Heart left ventricle (tissue), 16 donors: ENCODE measurements at regions not wholly inside any gene's neighbourhood (a gene's known extent, or its start where the extent isn't known, plus 50 kb on each side); places are given as distances from the start of the nearest gene placed in this dataset.

Source experiments
- ATAC-seq, 4 donors: fragments of 200-7000 bp; cut with Tn5 transposase; one replicate each; pipeline ENCODE4 v1.9.1; 2020 to 2022; ENCODE audit warnings: moderate library complexity in 4 of 4, mild to moderate bottlenecking in 3 of 4, moderate number of reproducible peaks in 1 of 4
- DNase-seq, 5 donors: peaks; one replicate each; pipeline ENCODE4 v3.0.0-alpha.2; 2020
- H3K27ac ChIP-seq, 12 donors: fragments of 200-600 bp; sonication (generic) in 4 of 12; one replicate each; pipeline versions ENCODE4 v1.5.0 to v1.8.0; 2016 to 2022; ENCODE audit warnings: mild to moderate bottlenecking in 2 of 12
- H3K27me3 ChIP-seq, 9 donors: fragments of 200-600 bp; sonication (generic) in 2 of 9; one replicate each; pipeline versions ENCODE4 v1.5.1 to v1.8.0; 2016 to 2022; ENCODE audit warnings: mild to moderate bottlenecking in 3 of 9
- H3K36me3 ChIP-seq, 9 donors: fragments of 200-600 bp; sonication (generic) in 2 of 9; one replicate each; pipeline versions ENCODE4 v1.5.0 to v1.8.0; 2018 to 2022; ENCODE audit warnings: mild to moderate bottlenecking in 2 of 9
- H3K4me1 ChIP-seq, 12 donors: fragments of 200-600 bp; sonication (generic) in 4 of 12; one replicate each; pipeline versions ENCODE4 v1.5.0 to v1.8.0; 2016 to 2022; ENCODE audit warnings: mild to moderate bottlenecking in 3 of 12
- H3K4me3 ChIP-seq, 12 donors: fragments of 200-600 bp; sonication (generic) in 4 of 12; one replicate each; pipeline versions ENCODE4 v1.5.0 to v1.8.0; 2017 to 2022; ENCODE audit warnings: mild to moderate bottlenecking in 9 of 12, moderate library complexity in 4 of 12
- H3K9me3 ChIP-seq, 12 donors: fragments of 200-600 bp; sonication (generic) in 4 of 12; one replicate each; pipeline versions ENCODE4 v1.5.0 to v1.8.0; 2016 to 2022; ENCODE audit warnings: mild to moderate bottlenecking in 1 of 12
- CTCF ChIP-seq, 12 donors: fragments of 200-600 bp; sonication (generic) in 4 of 12; IDR thresholded peaks; one replicate each; pipeline versions ENCODE4 v1.5.0 to v1.8.0; 2018 to 2022; ENCODE audit warnings: antibody characterized with exemption in 12 of 12, mild to moderate bottlenecking in 5 of 12
- POLR2A ChIP-seq, 2 donors: fragments of 450-650 bp; IDR thresholded peaks; one replicate each; pipeline ENCODE4 v1.6.1; 2017; ENCODE audit warnings: antibody characterized with exemption in 2 of 2, mild to moderate bottlenecking in 2 of 2, moderate library complexity in 2 of 2
- WGBS, 4 donors: extraction: QIAGEN DNeasy Blood & Tissue Kit in 2 of 4; methylation state at CpG; one replicate each; pipeline versions ENCODE4 v1.1.5 to v1.1.7; 2013 to 2018; 5-methylcytosine and 5-hydroxymethylcytosine counted together
- intact Hi-C, 10 donors: fragments of 100-400 bp; cut with DNase I; formaldehyde crosslinking; loops; one replicate each; pipeline versions ENCODE4 v1.11.1 to v1.14.2; 2022
- donor health status: ischemic (EF 13 %, LVEDD 7.1; RV severe dilation, severe dysfunction).
- donor health status: healthy with polysubstance abuse.
- donor health status: DM: no; HTN: yes; CAD: no.
- donor health status: DM: no; HTN: no; CAD: no.
- donor health status: ischemic (EF 25% LVEDD 6.9; RV normal size, moderate dysfunction).
- donor health status: ischemic (EF 25% LVEDD 5.7; RV mildly dilated, moderate dysfunction).
- donor health status: healthy.
- donor health status: DM: yes; HTN: yes; CAD: no.
- donor health status: ischemic (EF 35%, LVEDD 5.7; RV mildly dilated, moderate dysfunction).
- donor health status: nonischemic (EF 11% LVEDD 7.7; RV severe dilation, severe dysfunction).
- donor health status: DM: yes; HTN: yes; CAD: no.
- donor health status: PGD.
- donor health status: ischemic (EF 29% LVEDD 5.4; RV normal size, mild dysfunction).
- donor health status: nonischemic (EF 23%, LVEDD 6.1; RV moderate dilation, normal function).

GRCh38 chr6:145380186-145380585 lies 355.1 kb downstream of the EPM2A start:
- DNase-seq (no peak), ATAC-seq (no peak)
- Histone ChIP-seq H3K4me3 (no peak overlapping the region), H3K27ac (no peak overlapping the region), H3K36me3 (no peaks in the 10 kb centered on the region), H3K9me3 (peaks cover 0 to 14% (median 5%) of the 10 kb centered on the region in 12 donors), H3K4me1 (no peaks in the 10 kb centered on the region), H3K27me3 (no peaks in the 10 kb centered on the region)
- 59 to 77% (median 61%) methylated on average over 1 of the region's 1 CpG for WGBS, 4 donors
- TF ChIP-seq CTCF (IDR thresholded peaks at IDR 0.05) (no peak), POLR2A (IDR thresholded peaks at IDR 0.05) (no peak)
- intact Hi-C loops = no loop called here

- ATAC-seq (no peak), DNase-seq (no peak)
- WGBS, 4 donors = 61 to 76% (median 67%) methylated on average over 3 of the region's 3 CpGs
- TF ChIP-seq CTCF (IDR thresholded peaks at IDR 0.05) (no peak), POLR2A (IDR thresholded peaks at IDR 0.05) (no peak)
- Histone ChIP-seq H3K27me3 (no peaks in the 10 kb centered on the region), H3K4me3 (no peak overlapping the region), H3K27ac (no peak overlapping the region), H3K4me1 (no peaks in the 10 kb centered on the region), H3K36me3 (no peaks in the 10 kb centered on the region), H3K9me3 (peaks cover 0 to 12% (median 5%) of the 10 kb centered on the region in 12 donors)
- intact Hi-C loops = no loop called here
Observed at GRCh38 chr6:145381941-145382340, 353.4 kb downstream of the EPM2A start.

- no peaks in the 10 kb centered on the region for H3K27me3 ChIP-seq
- no peaks in the 10 kb centered on the region for H3K36me3 ChIP-seq
- no peaks in the 10 kb centered on the region for H3K4me1 ChIP-seq
- 76 to 87% (median 82%) methylated on average over 3 of the region's 3 CpGs for WGBS, 4 donors
- TF ChIP-seq CTCF (IDR thresholded peaks at IDR 0.05) = no peak
- no peak for TF ChIP-seq POLR2A (IDR thresholded peaks at IDR 0.05)
- ATAC-seq (no peak), DNase-seq (no peak)
- intact Hi-C loops = no loop called here
- no peak overlapping the region for H3K4me3 ChIP-seq
- H3K9me3 ChIP-seq = no peaks in the 10 kb centered on the region
- H3K27ac ChIP-seq = no peak overlapping the region
Observed at GRCh38 chr6:145383428-145383827, 351.9 kb downstream of the EPM2A start.

GRCh38 chr6:145384503-145384902 lies 350.8 kb downstream of the EPM2A start:
- H3K9me3 ChIP-seq = no peaks in the 10 kb centered on the region
- no peak overlapping the region for H3K4me3 ChIP-seq
- DNase-seq (no peak), ATAC-seq (no peak)
- intact Hi-C loops = no loop called here
- H3K27me3 ChIP-seq = no peaks in the 10 kb centered on the region
- no peak for TF ChIP-seq CTCF (IDR thresholded peaks at IDR 0.05)
- TF ChIP-seq POLR2A (IDR thresholded peaks at IDR 0.05) = no peak
- H3K4me1 ChIP-seq = no peaks in the 10 kb centered on the region
- no peak overlapping the region for H3K27ac ChIP-seq
- no peaks in the 10 kb centered on the region for H3K36me3 ChIP-seq
